Esophagus squamous epithelium (tissue), 4 donors: ENCODE measurements at regions not wholly inside any gene's neighbourhood (a gene's known extent, or its start where the extent isn't known, plus 50 kb on each side); places are given as distances from the start of the nearest gene placed in this dataset.

Source experiments
- POLR2A ChIP-seq, 4 donors: fragments of 450-650 bp; IDR thresholded peaks; one replicate each; pipeline ENCODE4 v1.6.1; 2017; ENCODE audit warnings: antibody characterized with exemption in 4 of 4, mild to moderate bottlenecking in 4 of 4, moderate library complexity in 3 of 4
- TF ChIP-seq, protein P1 (sequence below), 6 experiments: fragments of 450-650 bp in 4 of 6; fragments of 200-600 bp in 2 of 6; sonication (generic) in 2 of 6; IDR thresholded peaks; one replicate each; pipeline ENCODE4 v1.5.1; 2016 to 2019; ENCODE audit warnings: antibody characterized with exemption in 6 of 6, mild to moderate bottlenecking in 4 of 6, moderate library complexity in 4 of 6

DNA sequence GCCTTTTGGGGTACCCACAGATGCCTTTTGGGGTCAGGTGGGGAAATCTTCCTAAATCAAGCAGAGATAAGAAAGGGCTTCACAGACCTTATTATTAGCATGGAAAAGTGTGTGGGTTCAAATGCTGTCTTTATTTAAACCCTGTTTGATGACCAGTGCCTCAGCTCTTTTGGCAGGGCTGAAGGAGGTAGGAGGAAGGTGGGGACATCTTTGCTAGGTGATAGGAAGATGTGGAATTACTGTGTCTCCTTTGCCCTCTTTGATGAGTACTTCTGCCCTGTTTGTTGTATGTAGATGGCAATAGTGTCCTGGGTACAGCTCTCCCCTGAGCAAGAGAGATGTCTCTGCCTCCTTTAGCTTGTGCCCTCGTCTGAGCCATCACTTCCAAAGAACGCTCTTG is 333.3 kb upstream of the ROPN1 start:
- TF ChIP-seq POLR2A (IDR thresholded peaks at IDR 0.05), result no peak
- TF ChIP-seq, protein P1, sequence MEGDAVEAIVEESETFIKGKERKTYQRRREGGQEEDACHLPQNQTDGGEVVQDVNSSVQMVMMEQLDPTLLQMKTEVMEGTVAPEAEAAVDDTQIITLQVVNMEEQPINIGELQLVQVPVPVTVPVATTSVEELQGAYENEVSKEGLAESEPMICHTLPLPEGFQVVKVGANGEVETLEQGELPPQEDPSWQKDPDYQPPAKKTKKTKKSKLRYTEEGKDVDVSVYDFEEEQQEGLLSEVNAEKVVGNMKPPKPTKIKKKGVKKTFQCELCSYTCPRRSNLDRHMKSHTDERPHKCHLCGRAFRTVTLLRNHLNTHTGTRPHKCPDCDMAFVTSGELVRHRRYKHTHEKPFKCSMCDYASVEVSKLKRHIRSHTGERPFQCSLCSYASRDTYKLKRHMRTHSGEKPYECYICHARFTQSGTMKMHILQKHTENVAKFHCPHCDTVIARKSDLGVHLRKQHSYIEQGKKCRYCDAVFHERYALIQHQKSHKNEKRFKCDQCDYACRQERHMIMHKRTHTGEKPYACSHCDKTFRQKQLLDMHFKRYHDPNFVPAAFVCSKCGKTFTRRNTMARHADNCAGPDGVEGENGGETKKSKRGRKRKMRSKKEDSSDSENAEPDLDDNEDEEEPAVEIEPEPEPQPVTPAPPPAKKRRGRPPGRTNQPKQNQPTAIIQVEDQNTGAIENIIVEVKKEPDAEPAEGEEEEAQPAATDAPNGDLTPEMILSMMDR (IDR thresholded peaks at IDR 0.05), result no peak
